ENCODE measurements at regions not wholly inside any gene's neighbourhood (a gene's known extent, or its start where the extent isn't known, plus 50 kb on each side); places are given as distances from the start of the nearest gene placed in this dataset.
"Not testable (repeated sequence)": the region's sequence is repeated elsewhere in the genome, so short reads cannot be mapped to it uniquely, and the experiment has no call there.

DNA sequence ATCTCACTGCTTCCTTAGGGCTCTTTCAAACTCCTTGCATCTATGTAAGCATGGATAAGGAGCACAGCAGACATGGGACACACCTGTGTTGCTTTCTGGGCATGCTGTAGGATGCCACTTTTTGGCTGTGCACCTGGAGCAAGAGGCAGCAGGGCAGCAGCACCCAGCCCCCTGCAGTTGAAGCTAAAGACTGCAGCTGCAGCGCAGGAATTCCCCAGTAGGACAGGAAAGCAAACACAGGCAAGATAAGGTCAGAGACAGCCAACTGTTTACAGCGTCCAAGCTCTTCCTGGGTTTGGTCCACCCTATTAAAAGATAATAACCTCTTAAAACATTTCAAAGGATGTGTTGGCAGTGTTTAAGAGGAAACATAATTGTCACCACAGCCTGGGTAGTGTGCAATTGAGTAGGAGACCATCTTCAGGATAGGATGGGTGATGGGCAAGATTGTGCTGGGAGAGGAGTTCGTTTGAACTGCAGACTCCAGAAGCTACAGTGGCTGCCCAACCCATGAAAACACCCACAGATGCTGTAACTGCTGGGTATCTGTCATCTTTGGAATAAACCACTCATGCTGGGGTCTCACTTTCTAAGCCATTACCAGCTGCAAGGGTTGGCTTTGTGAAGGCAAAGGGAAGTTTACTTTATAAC is 242.3 kb upstream of the PLGLB1 start:
- not testable (repeated sequence) for DNase-seq (ENCODE audit: low read depth)

DNA sequence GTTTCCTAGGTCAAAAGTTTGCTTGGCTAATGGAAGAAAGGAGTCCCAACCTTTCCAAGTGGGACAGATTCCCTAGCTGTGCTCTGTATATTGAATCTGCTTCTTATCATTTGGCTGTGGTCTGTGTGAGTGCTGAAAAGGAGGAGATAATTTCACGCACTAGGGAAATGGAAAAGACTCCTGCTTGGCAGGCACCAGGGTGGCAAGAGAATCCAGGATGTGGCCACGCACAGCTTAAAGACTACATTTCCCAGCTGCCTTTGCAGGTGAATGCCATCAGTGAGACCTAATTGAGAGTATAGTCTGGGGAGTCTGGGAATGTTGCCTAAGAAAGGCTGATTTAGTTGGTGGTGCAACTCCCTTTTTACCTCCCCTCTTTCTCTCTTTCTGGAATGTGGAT is 253.5 kb upstream of the PLGLB1 start:
- DNase-seq (ENCODE audit: low read depth): not testable (repeated sequence)

DNA sequence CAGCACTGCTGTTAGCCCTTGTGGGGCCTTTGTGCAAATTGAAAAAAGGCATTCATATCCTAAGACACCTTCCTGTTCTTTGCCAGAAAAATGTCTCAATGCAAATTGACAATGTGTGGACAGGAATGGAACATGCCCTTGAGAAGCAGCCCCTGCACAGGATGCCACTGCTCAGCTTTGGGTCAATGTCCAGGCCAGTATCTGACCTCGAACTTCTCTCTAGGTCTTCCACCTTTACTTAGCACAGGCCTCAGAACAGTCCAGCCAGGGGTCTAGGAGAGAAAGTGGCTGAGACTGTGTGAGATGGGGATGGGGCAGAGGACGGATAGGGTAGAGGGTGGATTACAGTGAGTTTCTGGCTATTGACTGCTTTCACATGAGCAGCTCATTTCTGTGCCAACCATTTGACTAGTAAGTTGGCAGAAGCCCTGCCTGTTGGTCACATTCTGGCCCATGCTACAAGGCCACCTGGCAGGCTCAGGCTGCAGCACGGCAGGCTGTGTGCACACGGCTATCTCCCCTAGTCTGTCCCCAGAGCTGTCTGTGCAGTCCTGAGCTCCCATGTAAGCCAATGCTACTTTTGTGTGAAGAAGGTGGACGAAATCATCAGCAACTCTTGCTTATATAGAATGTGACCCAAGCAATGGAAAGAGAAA is 254.5 kb upstream of the PLGLB1 start:
- DNase-seq (ENCODE audit: low read depth): not testable (repeated sequence)

DNA sequence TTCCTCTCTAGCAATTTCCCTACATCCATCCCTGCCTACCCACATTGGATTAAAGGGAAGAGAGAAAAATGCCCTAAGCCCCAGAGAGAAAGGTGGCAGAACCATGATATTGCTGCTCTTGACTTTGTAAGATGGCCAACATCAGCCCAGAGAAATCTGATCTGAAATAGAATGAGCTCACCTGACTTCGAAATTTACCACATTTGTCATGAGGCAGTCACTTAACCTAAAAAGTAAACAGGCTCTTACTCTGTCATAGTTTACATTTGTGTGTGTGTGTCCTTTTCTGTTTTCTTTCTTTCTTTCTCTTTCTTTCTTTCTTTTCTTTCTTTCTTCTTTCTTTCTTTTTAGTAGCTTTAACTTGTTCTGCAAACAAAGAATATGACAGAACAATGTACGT is 255.0 kb upstream of the PLGLB1 start:
- DNase-seq (ENCODE audit: low read depth): not testable (repeated sequence)

DNA sequence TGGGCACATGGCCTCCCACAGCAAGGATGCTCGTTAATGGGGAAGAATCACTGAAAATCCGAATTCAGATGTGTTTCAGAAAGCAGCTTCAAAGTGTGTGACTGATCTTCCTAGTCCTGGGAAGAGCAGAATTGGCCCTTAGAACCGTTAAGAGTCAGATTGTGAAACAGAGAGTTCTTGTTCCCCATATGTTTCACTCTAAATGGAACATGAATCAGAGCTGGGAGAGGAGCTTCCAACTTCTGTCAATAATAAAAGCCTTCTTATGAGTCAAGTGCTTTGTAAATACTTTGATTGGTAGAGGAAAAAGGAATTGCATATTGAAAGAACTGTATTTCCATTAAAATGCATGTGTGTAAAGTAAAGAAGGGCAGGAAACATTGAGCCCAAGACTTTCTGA is 256.1 kb upstream of the PLGLB1 start:
- not testable (repeated sequence) for DNase-seq (ENCODE audit: low read depth)

DNA sequence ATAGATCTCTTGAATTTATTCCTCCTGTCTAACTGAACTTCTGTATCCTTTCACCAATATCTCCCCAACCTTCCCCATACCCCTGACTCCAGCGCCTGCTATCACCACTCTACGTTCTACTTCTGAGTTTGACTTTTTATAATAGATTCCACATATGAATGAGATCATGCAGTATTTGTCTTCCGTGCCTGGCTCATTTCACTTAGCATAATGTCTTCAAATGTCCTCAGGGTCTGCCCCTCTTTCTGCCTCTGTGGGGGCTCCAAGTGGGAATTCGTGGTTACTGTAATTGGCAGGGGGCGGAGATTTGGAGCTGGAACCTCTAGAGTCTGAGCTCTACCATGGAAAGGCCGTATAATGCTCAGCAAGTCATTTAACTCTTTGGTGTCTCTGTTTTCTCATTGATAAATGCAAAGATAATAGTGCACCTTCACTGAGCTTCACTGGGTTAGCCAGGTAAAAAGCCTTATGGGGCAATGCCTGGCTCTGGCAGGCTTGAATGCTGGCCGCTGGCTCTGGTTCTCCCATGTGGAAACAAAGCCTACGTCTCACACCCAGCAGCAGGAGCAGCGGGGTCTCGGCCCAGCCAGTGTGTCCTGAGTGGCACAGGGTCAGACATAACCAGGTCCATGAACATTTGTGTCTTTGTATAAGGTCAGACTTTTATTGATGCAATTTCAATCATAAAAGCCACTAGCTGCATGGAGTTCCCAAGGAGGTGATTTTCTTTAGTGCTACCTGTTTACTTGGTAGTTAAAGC is 259.1 kb upstream of the PLGLB1 start:
- not testable (repeated sequence) for DNase-seq (ENCODE audit: low read depth)

DNA sequence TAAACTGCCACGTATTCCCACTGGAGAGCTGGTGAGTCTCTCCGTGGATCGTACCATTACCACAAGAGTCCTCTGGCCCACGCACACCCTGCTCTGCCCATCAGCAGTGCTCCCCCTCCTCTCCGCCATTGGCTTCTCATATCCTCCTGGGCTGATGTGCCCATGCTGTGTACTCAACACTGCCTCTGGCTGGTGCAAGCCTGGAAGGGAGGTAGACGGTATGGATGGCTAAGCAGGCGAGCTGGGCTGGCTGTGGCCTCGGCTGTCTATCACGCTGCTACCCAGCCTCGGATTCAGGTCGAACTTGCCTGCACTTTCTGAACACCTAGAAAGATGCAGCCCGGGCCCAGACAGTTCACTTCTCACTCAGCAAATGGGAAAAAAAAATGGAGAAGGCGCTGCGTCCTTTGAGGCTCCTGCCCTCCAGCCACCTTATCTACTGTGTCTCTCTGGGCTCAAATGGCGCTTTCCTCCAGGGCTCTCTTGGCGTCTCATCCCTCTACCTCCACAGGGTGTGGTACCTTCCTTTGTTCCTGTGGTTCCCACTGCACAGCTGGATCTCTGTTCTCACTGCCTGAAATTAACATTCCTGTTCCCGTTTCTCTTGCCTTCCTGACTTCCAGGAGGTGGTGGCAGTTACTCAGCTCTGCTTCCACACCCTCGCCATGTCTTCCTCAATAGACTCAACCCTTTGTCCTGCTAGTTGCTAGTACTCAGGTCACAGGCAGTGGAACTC is 262.3 kb upstream of the PLGLB1 start:
- DNase-seq (ENCODE audit: low read depth): not testable (repeated sequence)

DNA sequence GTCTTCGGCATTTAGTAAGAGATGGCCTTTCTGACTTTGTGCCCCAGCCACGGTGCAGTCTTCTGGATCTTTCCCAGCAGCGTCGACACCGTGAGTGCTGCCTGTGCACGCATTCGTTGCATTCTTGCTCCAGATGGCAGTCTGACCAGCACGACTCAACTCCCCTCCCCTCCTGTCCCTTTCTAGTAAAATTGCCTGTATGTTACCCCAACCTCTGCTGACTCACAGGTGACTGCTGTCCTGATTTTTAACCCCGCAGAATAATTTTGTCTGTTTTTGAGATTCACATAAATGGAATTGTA is 262.8 kb upstream of the PLGLB1 start:
- DNase-seq (ENCODE audit: low read depth): not testable (repeated sequence)

DNA sequence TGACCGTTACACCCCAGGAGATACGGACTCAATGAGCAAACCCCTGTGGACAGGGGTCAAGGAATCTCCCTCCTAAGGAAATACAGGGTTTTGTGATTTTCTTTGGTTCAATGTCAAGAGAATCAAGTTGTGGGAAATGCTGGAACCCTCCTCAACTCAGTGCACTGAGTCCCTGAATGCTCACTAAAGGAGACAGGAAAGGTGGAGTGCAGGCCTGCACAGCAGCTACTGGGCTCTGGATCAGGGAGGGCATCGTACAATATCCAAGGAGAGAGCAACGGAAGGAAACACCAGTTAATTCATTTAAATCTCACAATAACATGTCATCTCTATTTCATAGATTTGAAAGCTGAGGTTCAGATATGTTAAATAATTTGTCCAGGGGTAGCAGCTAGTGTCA is 263.5 kb upstream of the PLGLB1 start:
- DNase-seq (ENCODE audit: low read depth): not testable (repeated sequence)

DNA sequence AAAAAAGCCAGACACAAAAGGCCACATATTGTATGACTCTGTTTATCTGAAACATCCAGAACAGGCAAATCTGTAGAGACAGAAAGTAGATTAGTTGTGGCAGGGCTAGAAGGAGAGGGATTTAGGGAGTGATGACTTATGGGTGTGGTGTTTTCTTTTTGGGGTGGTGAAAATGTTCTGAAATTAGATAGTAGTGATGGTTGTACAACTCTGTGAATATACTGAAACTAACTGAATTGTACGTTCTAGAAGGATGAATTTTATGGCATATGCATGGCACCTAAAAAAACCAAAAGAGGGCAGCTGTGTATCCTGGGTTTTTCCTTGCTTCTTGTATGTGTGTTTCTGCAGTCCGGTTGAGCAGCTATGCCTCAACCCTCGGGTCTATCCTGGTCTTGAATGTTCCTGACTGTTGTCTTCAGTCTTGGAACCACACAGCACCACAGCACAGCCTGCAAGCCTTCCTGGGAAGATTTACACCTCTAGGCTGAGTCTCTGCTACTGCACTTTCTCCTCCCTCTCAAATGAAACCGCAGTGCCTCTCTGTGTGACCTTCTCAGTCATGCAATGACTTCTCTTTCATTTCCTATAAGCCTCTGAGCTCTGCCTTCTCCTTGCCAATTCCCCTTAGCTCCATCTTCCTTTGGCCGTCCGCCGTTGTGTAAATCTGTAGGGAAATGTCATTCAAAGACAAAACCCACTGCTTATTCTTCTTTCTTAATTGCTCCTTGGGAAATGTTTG is 269.1 kb upstream of the PLGLB1 start:
- not testable (repeated sequence) for DNase-seq (ENCODE audit: low read depth)

DNA sequence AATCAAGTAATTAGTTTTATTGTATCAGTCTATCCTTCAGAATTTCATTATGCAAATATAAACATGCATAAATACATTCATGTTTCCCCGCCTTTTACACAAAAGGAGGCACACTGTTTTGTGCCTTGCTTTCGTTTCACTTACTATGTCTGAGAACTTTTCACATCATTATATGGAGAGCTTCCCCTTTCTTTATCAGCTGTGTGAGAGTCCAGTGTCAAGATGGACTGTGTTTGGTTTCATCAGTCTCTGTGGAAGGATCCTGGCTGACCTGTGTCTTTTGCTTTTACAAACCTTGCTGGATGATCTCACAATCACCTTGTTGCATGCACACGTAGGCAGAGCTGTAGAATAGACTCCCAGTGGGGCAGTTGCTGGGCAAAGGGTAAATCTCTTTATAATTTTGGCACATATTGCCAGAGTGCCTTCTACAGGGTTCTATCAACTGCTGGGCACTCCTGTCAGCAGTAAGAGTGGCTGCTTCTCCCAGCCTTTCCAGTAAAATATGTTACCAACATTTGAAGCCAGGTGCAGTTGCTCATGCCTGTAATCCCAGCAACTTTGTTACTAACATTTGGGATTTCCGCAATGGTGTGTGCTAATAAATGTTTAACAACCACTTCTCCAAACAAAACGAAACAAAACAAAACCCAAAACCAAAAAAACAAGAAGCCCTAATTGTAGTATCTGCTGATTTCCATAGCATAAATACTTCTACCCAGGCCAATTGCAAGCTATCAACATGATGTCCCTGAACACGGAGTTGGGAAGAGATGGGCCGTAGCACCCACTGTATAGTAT is 270.0 kb upstream of the PLGLB1 start:
- not testable (repeated sequence) for DNase-seq (ENCODE audit: low read depth)

DNA sequence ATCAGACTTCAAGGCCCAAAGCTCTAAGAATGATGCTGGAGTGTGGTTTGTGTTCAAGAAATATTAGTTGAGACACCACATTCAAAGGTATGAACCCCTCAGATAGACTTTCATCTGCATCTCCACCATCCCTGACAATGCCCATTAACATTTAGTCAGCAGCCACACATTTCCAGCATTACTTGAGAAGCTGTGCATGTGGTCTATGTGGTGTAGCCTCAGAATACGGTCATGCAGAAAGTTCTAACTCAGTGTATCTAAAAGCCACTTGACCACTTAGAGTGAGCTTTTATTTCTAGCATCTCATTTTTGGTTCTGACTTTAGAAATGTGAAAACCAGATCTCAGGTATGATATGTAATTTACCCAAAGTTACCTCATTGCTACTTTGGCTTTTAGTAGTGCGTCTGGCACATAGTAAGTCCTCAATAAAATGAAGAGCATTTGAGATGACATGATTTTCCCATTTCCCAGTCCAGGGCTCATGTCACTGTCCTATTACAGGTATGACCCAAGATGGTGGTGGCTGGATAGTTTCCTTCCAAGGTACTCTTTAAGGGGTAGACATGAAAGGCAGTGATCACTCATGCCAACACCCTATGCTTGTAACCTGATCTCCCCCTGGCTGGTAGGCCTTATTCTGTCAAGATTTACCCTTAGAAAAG is 272.4 kb upstream of the PLGLB1 start:
- DNase-seq (ENCODE audit: low read depth): not testable (repeated sequence)

DNA sequence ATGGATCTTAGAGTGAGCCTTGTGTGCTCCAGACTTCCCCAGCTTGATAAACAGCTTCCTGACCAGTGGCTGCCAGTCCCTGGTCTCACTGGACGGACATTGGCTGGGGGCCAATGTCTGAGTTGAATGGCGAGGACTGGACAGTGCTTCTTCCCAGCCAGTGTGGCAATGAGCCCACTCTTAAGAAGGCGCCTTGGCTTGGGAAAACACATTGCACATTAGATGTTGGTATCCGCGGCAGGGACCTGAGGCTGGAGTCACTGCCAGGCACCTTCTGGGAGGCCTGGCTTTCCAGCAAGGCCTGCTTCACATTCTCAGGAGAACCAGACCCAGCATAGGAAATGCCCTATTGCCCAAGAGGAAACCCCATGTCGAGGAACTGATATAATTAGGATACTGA is 273.5 kb upstream of the PLGLB1 start:
- not testable (repeated sequence) for DNase-seq (ENCODE audit: low read depth)

DNA sequence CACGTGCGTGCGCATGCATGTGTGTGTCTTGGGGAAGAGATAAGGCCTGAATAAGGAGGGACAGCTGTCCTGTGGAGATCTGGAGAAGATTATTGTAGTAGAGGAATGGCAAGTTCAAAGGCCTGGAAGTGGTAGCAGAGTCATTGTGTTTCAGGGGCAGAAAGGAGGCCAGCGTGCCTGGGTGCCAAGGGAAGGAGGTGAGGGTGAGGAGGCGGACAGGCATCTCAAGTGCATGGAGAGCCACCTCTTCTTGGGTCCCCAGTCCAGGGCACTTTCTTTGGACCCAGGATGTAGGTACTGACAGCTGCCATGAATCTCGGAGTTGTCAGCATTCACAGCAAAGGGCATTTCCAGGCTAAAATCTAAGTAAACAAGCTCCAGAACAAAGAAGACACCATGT is 279.7 kb upstream of the PLGLB1 start:
- DNase-seq (ENCODE audit: low read depth): not testable (repeated sequence)

DNA sequence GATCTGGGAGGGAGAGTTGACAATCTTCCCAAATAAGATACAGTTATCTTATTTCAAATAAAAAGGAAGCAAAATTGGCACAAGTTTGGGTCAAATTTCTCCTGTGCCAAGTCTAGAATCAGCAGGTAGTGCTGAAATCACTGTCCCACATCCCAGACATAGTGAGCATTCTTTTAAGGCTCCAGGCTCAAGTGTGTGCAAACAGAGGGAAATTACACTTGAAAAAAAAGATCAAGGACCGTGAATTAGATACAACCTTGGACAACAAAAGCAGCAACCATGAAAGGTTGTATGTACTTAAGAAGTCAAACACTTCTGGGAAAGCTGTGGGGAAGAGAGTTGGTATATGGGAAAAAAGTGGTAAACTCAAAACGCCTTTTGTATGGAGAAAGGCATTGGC is 280.2 kb upstream of the PLGLB1 start:
- DNase-seq (ENCODE audit: low read depth): not testable (repeated sequence)

DNA sequence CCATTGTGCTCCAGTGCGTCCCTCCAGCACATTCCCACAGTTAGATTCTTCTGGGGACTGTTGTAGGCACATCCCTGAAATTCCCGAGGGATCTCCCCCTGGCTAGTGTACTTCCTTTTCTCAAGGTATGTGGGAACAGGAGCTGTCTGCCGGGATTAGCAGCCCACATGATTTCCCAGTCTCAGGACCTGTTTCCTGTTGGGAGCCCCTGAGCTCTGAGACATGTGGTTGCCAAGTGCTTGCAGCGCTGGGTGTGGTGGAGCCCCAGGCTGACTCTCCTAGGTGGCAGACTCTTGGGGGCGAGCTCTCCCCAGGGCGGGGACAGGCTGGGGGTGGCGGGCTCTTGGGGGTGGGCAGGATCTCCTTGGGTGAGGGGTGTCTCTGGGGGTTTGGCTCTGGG is 287.0 kb upstream of the PLGLB1 start:
- DNase-seq (ENCODE audit: low read depth): not testable (repeated sequence)

DNA sequence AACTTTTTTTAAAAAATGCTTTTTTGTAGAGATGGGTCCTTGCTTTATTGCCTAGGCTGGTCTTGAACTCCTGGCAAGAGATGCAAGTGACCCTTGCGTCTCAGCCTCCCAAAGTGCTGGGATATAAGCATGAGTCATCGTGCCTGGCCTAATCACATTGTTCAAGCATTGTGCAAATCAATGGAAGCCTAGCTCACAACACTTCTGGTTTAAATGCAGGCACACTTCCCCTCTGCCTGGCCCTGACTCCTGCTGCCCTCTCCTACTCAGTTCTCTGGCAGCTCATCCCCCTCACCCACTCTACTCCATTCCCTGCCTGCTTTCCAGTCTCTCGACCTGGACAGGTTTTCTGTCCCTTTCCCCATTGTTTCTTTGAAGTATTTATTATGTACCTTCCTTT is 288.1 kb upstream of the PLGLB1 start:
- DNase-seq (ENCODE audit: low read depth): not testable (repeated sequence)

DNA sequence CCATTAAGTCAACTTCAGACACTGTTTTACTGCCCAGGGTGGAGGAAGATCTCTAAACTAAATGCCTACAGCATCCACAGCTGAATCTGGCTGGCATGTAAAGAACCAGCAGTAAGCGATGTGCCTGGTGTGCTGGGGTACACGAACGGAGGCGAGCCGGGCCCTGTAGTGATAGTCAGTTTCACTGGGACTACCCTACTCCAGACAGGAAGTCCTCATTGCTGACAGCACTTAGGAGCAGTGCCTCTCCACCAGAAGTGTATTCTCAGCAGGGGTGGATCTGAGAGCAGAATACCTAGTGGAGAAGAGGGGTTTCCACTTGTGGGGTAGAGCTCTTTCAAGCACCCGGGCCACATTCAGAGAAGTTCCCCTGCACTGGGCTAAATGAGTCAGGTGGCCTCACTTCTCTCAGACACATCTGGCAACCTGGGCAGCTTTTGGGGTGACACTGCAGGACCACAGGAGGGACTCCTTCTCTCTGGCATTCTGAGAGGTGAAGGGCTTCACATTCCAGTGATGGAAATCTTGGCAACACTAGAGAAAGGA is 290.3 kb upstream of the PLGLB1 start:
- DNase-seq (ENCODE audit: low read depth): not testable (repeated sequence)

DNA sequence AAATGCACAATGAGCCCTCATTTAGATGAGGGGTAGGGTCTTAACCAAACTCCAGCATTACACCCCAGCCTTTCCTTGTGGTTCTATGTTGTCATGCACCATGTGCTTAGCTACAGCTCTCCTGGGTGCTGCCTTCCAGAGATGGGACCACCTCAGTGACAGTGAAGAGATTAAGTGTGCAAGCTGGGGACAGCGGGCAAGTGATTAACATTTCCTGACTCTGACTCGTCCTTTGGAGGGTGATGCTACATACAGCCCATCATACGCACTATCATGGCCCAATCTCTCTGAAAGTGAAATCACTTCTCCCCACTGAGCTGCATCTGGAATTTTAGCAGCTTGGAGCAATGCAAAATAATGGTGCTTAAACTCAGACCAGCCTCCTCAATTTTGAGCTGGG is 293.0 kb upstream of the PLGLB1 start:
- DNase-seq (ENCODE audit: low read depth): not testable (repeated sequence)
